Mesodermal cell (in vitro differentiated cells): ENCODE measurements at regions not wholly inside any gene's neighbourhood (a gene's known extent, or its start where the extent isn't known, plus 50 kb on each side); places are given as distances from the start of the nearest gene placed in this dataset.
"Not testable (repeated sequence)": the region's sequence is repeated elsewhere in the genome, so short reads cannot be mapped to it uniquely, and the experiment has no call there.

Experiments
- H3K27ac ChIP-seq: 2 replicates; pipeline ENCODE4 v1.7.0; 2013; ENCODE audit warnings: mild to moderate bottlenecking, low read depth, low read length, moderate library complexity; ENCODE audit not compliant: severe bottlenecking
- H3K36me3 ChIP-seq: 2 replicates; pipeline ENCODE4 v1.7.1; 2013; ENCODE audit warnings: mild to moderate bottlenecking, low read length, moderate library complexity; ENCODE audit not compliant: control insufficient read depth, insufficient read depth
- H3K4me1 ChIP-seq: one replicate; pipeline ENCODE4 v1.7.1; 2013; ENCODE audit warnings: mild to moderate bottlenecking, low read length; ENCODE audit not compliant: insufficient read depth, control insufficient read depth, poor library complexity, severe bottlenecking
- H3K4me3 ChIP-seq: 2 replicates; pipeline ENCODE4 v1.7.0; 2013; ENCODE audit warnings: low read length, control low read depth, mild to moderate bottlenecking; ENCODE audit not compliant: insufficient read depth, poor library complexity, severe bottlenecking; ENCODE audit errors: extremely low read depth
- H3K9me3 ChIP-seq: 2 replicates; pipeline ENCODE4 v1.7.1; 2013; ENCODE audit warnings: mild to moderate bottlenecking, low read length, moderate library complexity; ENCODE audit not compliant: control insufficient read depth
- WGBS, 2 experiments: methylation state at CpG; one replicate each; pipeline ENCODE4 v1.1.5; 2013; ENCODE audit warnings: missing lambda C conversion rate in 2 of 2; ENCODE audit not compliant: insufficient coverage in 2 of 2; 5-methylcytosine and 5-hydroxymethylcytosine counted together

GRCh38 chr3:194189243-194189791 is 53.4 kb downstream of the HES1 start:
- Histone ChIP-seq H3K4me1 (peaks cover 5% of the 10 kb centered on the region), H3K9me3 (no peaks in the 10 kb centered on the region), H3K36me3 (no peaks in the 10 kb centered on the region), H3K27ac (peak overlapping the region; percentile 43), H3K4me3 (no peak overlapping the region)
- 90% methylated on average over 9 of the region's 9 CpGs for WGBS, 2 experiments

DNA sequence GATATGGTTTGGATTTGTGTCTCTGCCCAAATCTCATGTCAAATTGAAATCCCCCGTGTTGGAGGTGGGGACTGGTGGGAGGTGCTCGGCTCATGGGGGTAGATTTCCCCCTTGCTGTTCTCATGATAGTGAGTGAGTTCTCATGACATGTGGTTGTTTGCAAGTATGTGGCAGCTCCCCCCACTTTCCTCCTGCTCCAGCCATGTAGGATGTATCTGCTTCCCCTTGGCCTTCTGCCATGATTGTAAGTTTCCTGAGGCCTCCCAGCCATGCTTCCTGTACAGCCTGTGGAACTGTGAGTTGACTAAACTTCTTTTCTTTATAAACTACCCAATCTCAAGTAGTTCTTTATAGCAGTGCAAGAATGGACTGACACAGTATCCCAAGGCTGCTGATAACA is 55.9 kb downstream of the HES1 start:
- H3K4me1 ChIP-seq = peaks cover 11% of the 10 kb centered on the region
- H3K9me3 ChIP-seq, H3K4me3 ChIP-seq, H3K27ac ChIP-seq, H3K36me3 ChIP-seq: not testable (repeated sequence)
- 100% methylated on average over 1 to 2 of the region's 2 CpGs for WGBS, 2 experiments

GRCh38 chr3:194194051-194194756 is 58.3 kb downstream of the HES1 start:
- Histone ChIP-seq H3K4me3 (no peak overlapping the region), H3K4me1 (peaks cover 11% of the 10 kb centered on the region), H3K36me3 (no peaks in the 10 kb centered on the region), H3K27ac (no peak overlapping the region), H3K9me3 (no peaks in the 10 kb centered on the region)
- WGBS, 2 experiments = 89 to 92% methylated on average over 8 to 9 of the region's 9 CpGs

DNA sequence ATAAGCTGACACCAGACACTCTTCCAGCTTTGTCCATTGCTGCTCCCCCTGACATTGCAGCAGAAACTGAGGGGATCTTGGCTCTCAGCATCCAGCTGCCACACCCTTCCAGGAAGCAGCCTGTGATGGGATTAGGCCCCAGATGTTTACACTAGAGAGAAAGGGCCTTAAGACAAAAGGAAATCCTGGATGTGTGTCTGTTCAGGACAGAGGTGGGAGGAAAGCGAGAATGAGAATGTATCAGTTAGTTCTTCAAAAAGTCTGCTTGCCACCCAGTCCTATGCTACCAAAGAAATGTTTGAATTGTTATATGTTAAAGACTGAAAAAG is 58.8 kb downstream of the HES1 start:
- Histone ChIP-seq H3K9me3 (no peaks in the 10 kb centered on the region), H3K4me3 (no peak overlapping the region), H3K4me1 (peaks cover 11% of the 10 kb centered on the region), H3K36me3 (no peaks in the 10 kb centered on the region), H3K27ac (no peak overlapping the region)
- 100% methylated on average over 1 of the region's 1 CpG; no CpG with 5 or more reads in 1 of the 2 experiments for WGBS, 2 experiments

GRCh38 chr3:194195611-194196010 is 59.7 kb downstream of the HES1 start:
- H3K27ac ChIP-seq = no peak overlapping the region
- peaks cover 11% of the 10 kb centered on the region for H3K4me1 ChIP-seq
- no peak overlapping the region for H3K4me3 ChIP-seq
- WGBS, 2 experiments = 92 to 95% methylated on average over 2 to 3 of the region's 3 CpGs
- H3K9me3 ChIP-seq = no peaks in the 10 kb centered on the region
- H3K36me3 ChIP-seq = no peaks in the 10 kb centered on the region

GRCh38 chr3:194196876-194197275 is 60.9 kb downstream of the HES1 start:
- no peaks in the 10 kb centered on the region for H3K9me3 ChIP-seq

GRCh38 chr3:194197396-194197960 is 61.5 kb downstream of the HES1 start:
- 87% methylated on average over 4 of the region's 7 CpGs for WGBS, 2 experiments
- Histone ChIP-seq H3K9me3 (no peaks in the 10 kb centered on the region), H3K36me3 (no peaks in the 10 kb centered on the region), H3K4me3 (no peak overlapping the region), H3K27ac (no peak overlapping the region), H3K4me1 (peaks cover 11% of the 10 kb centered on the region)

More at GRCh38 chr3:194196876-194197275, 60.9 kb downstream of the HES1 start:
- Histone ChIP-seq H3K4me1 (peaks cover 11% of the 10 kb centered on the region), H3K36me3 (no peaks in the 10 kb centered on the region), H3K27ac (no peak overlapping the region), H3K4me3 (no peak overlapping the region)
- 93 to 99% methylated on average over 6 to 9 of the region's 9 CpGs for WGBS, 2 experiments

GRCh38 chr3:194197981-194198695 is 62.2 kb downstream of the HES1 start:
- Histone ChIP-seq H3K9me3 (no peaks in the 10 kb centered on the region), H3K27ac (no peak overlapping the region), H3K36me3 (no peaks in the 10 kb centered on the region), H3K4me3 (no peak overlapping the region), H3K4me1 (peaks cover 11% of the 10 kb centered on the region)
- 91 to 97% methylated on average over 5 to 7 of the region's 9 CpGs for WGBS, 2 experiments

DNA sequence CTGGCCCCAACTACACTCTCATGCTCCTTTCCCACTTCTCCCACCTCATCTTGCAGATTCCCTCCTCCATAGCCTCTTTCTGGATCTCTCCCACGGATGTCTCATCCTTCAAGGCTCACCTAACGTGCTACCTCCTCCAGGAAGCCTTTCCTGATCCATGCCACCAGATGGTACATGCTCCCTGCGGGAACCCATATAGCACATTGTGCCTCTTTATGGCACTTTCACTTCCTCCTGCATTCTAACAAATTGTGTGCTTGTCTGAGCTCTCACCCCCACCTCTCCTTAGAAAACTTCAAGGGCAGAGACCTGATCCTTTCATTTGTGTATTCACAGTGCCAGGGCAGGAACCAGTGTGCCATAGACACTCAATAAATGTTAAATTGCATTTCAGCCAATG is 63.0 kb downstream of the HES1 start:
- Histone ChIP-seq H3K9me3 (no peaks in the 10 kb centered on the region), H3K4me3 (no peak overlapping the region), H3K36me3 (no peaks in the 10 kb centered on the region), H3K27ac (no peak overlapping the region), H3K4me1 (peaks cover 15% of the 10 kb centered on the region)
- 92 to 93% methylated on average over 3 of the region's 3 CpGs for WGBS, 2 experiments

- no peak overlapping the region for H3K27ac ChIP-seq
- peaks cover 10% of the 10 kb centered on the region for H3K4me1 ChIP-seq
- H3K36me3 ChIP-seq = no peaks in the 10 kb centered on the region
- H3K4me3 ChIP-seq = no peak overlapping the region
- no peaks in the 10 kb centered on the region for H3K9me3 ChIP-seq
- WGBS, 2 experiments = 93 to 96% methylated on average over 3 to 6 of the region's 6 CpGs
These were observed 64.6 kb downstream of the HES1 start for GRCh38 chr3:194200422-194201081.
